Hepatocyte (in vitro differentiated cells): ENCODE measurements at regions not wholly inside any gene's neighbourhood (a gene's known extent, or its start where the extent isn't known, plus 50 kb on each side); places are given as distances from the start of the nearest gene placed in this dataset.

ENCODE experiments used
- EZH2 ChIP-seq: fragments of 200-600 bp; sonication (generic); IDR thresholded peaks from 2 replicates; pipeline ENCODE4 v1.6.1; 2016; ENCODE audit warnings: antibody characterized with exemption, mild to moderate bottlenecking, borderline replicate concordance
- EZH2phosphoT487 ChIP-seq: fragments of 200-600 bp; sonication (generic); IDR thresholded peaks from one replicate; pipeline ENCODE4 v1.6.1; 2018; ENCODE audit warnings: antibody characterized with exemption, mild to moderate bottlenecking, low read depth, moderate library complexity; ENCODE audit not compliant: unreplicated experiment, severe bottlenecking
- TF ChIP-seq, protein P1 (sequence below): fragments of 200-600 bp; sonication (generic); IDR thresholded peaks from 2 replicates; pipeline ENCODE4 v1.5.1; 2016; ENCODE audit warnings: antibody characterized with exemption, mild to moderate bottlenecking; ENCODE audit not compliant: poor library complexity

DNA sequence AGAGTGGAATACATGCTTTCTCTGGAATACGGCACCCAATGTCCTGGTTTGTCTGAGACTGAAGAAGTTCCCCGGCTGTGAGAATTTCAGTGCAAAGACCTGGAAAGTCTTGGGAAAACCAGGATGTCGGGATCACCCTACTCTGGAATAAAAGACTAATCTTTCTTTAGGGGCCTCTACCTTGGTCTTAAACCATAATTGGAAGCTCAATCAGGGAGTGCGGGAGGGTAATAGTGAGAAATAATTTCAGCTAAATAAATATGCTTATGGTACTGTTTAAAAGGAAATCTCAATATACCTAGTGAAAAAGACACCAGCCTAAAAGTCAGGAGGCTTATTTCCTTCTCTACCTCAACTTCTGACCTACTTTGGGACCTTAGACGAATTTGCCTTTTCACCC is 236.1 kb upstream of the GLI3 start:
- TF ChIP-seq, protein P1, sequence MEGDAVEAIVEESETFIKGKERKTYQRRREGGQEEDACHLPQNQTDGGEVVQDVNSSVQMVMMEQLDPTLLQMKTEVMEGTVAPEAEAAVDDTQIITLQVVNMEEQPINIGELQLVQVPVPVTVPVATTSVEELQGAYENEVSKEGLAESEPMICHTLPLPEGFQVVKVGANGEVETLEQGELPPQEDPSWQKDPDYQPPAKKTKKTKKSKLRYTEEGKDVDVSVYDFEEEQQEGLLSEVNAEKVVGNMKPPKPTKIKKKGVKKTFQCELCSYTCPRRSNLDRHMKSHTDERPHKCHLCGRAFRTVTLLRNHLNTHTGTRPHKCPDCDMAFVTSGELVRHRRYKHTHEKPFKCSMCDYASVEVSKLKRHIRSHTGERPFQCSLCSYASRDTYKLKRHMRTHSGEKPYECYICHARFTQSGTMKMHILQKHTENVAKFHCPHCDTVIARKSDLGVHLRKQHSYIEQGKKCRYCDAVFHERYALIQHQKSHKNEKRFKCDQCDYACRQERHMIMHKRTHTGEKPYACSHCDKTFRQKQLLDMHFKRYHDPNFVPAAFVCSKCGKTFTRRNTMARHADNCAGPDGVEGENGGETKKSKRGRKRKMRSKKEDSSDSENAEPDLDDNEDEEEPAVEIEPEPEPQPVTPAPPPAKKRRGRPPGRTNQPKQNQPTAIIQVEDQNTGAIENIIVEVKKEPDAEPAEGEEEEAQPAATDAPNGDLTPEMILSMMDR = no peak
- TF ChIP-seq EZH2 (no peak), EZH2phosphoT487 (no peak)
